ENCODE measurements at regions not wholly inside any gene's neighbourhood (a gene's known extent, or its start where the extent isn't known, plus 50 kb on each side); places are given as distances from the start of the nearest gene placed in this dataset.

- no peaks in the 10 kb centered on the region for H3K27me3 Mint-ChIP-seq (ENCODE audit: low read depth)
- no peak for DNase-seq
- no peaks in the 10 kb centered on the region for H3K4me1 ChIP-seq (ENCODE audit: insufficient read depth, low read length)
- H4K8ac ChIP-seq (replicated peaks; ENCODE audit: insufficient read length, low read depth, low read length): no peak overlapping the region
- H2AK5ac ChIP-seq (ENCODE audit: insufficient read length, low read length): no peak overlapping the region
- no peak overlapping the region for H2BK15ac ChIP-seq (ENCODE audit: low read depth, low read length)
- no peak overlapping the region for H3T11ph ChIP-seq (ENCODE audit: low read length)
- no peak overlapping the region for H2BK5ac ChIP-seq (ENCODE audit: insufficient read length, low read length)
- H4K20me1 ChIP-seq (ENCODE audit: control insufficient read depth, insufficient read depth, insufficient read length): no peaks in the 10 kb centered on the region
- no peak overlapping the region for H2BK12ac ChIP-seq (ENCODE audit: insufficient read length, low read depth, low read length)
- H2BK120ac ChIP-seq (ENCODE audit: low read depth, low read length, poor library complexity, severe bottlenecking): no peak overlapping the region
- no peak overlapping the region for H3K27ac Mint-ChIP-seq
- no peaks in the 10 kb centered on the region for H3K27me3 ChIP-seq (ENCODE audit: insufficient read depth, low read length)
- H3K9me3 Mint-ChIP-seq: peaks cover 3 to 9% of the 10 kb centered on the region in 2 experiments; a peak in 2 of 5 replicates
- H2BK20ac ChIP-seq (ENCODE audit: low read depth, low read length, poor library complexity, severe bottlenecking): no peak overlapping the region
- H3K4me1 Mint-ChIP-seq: no peaks in the 10 kb centered on the region
- H4K91ac ChIP-seq (ENCODE audit: insufficient read length, low read depth, low read length): no peak overlapping the region
- H3K4me2 ChIP-seq (ENCODE audit: insufficient read depth, insufficient read length, low read length): no peak overlapping the region
- no peak overlapping the region for H3K4me3 Mint-ChIP-seq
- H3K9ac ChIP-seq (ENCODE audit: extremely low read depth, insufficient read length, low read length): no peak overlapping the region
- no peak overlapping the region for H2AFZ ChIP-seq (ENCODE audit: low read length)
- no peaks in the 10 kb centered on the region for H3K79me1 ChIP-seq (ENCODE audit: insufficient read depth, low read depth, low read length, poor library complexity, severe bottlenecking)
- no peaks in the 10 kb centered on the region for H3K23me2 ChIP-seq (ENCODE audit: insufficient read length, low read depth, low read length, poor library complexity, severe bottlenecking)
- no peak for TF ChIP-seq CTCF (conservative IDR thresholded peaks at IDR 0.05)
- no peak overlapping the region for H3K14ac ChIP-seq (ENCODE audit: insufficient read depth, low read length)
- WGBS (ENCODE audit: extremely low coverage, insufficient read length, low lambda C conversion rate): no CpG with 5 or more reads among the region's 1 CpG
- no peaks in the 10 kb centered on the region for H3K79me2 ChIP-seq (ENCODE audit: insufficient read depth, low read length)
- no peak overlapping the region for H4K5ac ChIP-seq (ENCODE audit: insufficient read length, low read depth, low read length)
- no peak overlapping the region for H3K56ac ChIP-seq (ENCODE audit: insufficient read length, low read depth, low read length)
- H3K23ac ChIP-seq (ENCODE audit: insufficient read length, low read depth, low read length): no peak overlapping the region
- H3K4ac ChIP-seq (ENCODE audit: low read depth, low read length): no peak overlapping the region
- no peak overlapping the region for H3K27ac ChIP-seq (ENCODE audit: insufficient read length, low read depth, low read length)
- H3K9me3 ChIP-seq (ENCODE audit: control insufficient read depth, low read depth, low read length): no peaks in the 10 kb centered on the region
- H3K18ac ChIP-seq (ENCODE audit: insufficient read length, low read depth, low read length): no peak overlapping the region
- peaks cover 0 to 14% (median 9%) of the 10 kb centered on the region in 3 experiments; a peak in 4 of 7 replicates for H3K36me3 Mint-ChIP-seq (ENCODE audit: insufficient read depth in 1 of 3, low read depth in 3 of 3)
These were observed 1010.8 kb downstream of the OTOL1 start for GRCh38 chr3:162507397-162507796.

Data from H9 (cell line).